Stomach (tissue), 4 donors: ENCODE measurements at regions not wholly inside any gene's neighbourhood (a gene's known extent, or its start where the extent isn't known, plus 50 kb on each side); places are given as distances from the start of the nearest gene placed in this dataset.

ENCODE experiments used
- CTCF ChIP-seq, 7 experiments: fragments of 450-650 bp in 4 of 7; fragments of 200-600 bp in 3 of 7; sonication (generic) in 3 of 7; IDR thresholded peaks; one replicate each; pipeline ENCODE4 v1.5.1; 2016 to 2019; ENCODE audit warnings: antibody characterized with exemption in 7 of 7, control low read depth in 2 of 7, mild to moderate bottlenecking in 1 of 7
- POLR2A ChIP-seq, 4 donors: fragments of 450-650 bp; IDR thresholded peaks; one replicate each; pipeline ENCODE4 v1.6.1; 2016; ENCODE audit warnings: antibody characterized with exemption in 4 of 4, control low read depth in 2 of 4, mild to moderate bottlenecking in 1 of 4, moderate library complexity in 1 of 4
- POLR2AphosphoS5 ChIP-seq, 3 donors: sonication (generic); formaldehyde crosslinking; IDR thresholded peaks; one replicate each; pipeline ENCODE4 v1.6.1; 2016; ENCODE audit warnings: antibody characterized with exemption in 3 of 3

DNA sequence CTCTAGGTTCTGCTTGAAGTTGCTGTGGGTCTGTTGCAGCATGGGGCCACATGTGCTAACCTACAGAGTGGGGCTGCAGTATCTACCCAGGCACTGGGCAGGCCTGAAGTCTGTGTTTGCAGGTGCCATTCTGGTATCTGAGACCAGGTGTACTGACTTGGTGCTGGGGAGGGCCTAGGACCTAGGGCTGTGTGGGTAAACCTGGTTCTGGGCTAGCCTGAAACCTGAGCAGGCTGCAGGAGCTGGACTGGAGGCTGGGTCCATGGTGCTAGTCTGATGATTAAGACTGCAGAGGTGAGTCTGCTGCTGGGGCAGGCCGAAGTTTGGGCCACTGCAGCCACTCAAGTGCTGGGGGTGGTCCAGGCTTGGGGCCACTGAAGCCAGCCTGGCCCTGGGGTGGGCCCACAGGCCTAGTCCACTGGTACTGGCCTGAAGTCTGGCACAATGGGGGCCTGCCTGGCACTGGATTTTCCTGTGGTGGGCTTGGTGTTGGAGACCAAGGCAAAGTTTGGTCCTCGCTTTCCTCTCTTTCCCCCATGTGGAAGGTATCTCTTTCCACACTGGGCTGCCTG is 310.6 kb downstream of the NDFIP2 start:
- TF ChIP-seq CTCF (IDR thresholded peaks at IDR 0.05) = no peak
- no peak for TF ChIP-seq POLR2AphosphoS5 (IDR thresholded peaks at IDR 0.05)
- no peak for TF ChIP-seq POLR2A (IDR thresholded peaks at IDR 0.05)
